Choroid plexus epithelial cell (primary cell): ENCODE measurements at regions not wholly inside any gene's neighbourhood (a gene's known extent, or its start where the extent isn't known, plus 50 kb on each side); places are given as distances from the start of the nearest gene placed in this dataset.

ENCODE experiments used
- DNase-seq: peaks from one replicate; pipeline ENCODE4 v3.0.0-alpha.2; 2010; ENCODE audit warnings: low read depth
- H3K4me3 ChIP-seq: 2 replicates; pipeline ENCODE4 v1.5.1; 2011; ENCODE audit warnings: low read depth, mild to moderate bottlenecking, control low read depth, low read length, moderate library complexity
- CTCF ChIP-seq: conservative IDR thresholded peaks from 2 replicates; pipeline ENCODE4 v1.5.1; 2011; ENCODE audit warnings: low read depth, mild to moderate bottlenecking, control low read depth, inconsistent platforms, low read length, moderate library complexity

- TF ChIP-seq CTCF = no peak
- H3K4me3 ChIP-seq = no peak overlapping the region
- no peak for DNase-seq
These were observed 65.0 kb upstream of the GGTA1 start for GRCh38 chr9:121564504-121565260.

DNA sequence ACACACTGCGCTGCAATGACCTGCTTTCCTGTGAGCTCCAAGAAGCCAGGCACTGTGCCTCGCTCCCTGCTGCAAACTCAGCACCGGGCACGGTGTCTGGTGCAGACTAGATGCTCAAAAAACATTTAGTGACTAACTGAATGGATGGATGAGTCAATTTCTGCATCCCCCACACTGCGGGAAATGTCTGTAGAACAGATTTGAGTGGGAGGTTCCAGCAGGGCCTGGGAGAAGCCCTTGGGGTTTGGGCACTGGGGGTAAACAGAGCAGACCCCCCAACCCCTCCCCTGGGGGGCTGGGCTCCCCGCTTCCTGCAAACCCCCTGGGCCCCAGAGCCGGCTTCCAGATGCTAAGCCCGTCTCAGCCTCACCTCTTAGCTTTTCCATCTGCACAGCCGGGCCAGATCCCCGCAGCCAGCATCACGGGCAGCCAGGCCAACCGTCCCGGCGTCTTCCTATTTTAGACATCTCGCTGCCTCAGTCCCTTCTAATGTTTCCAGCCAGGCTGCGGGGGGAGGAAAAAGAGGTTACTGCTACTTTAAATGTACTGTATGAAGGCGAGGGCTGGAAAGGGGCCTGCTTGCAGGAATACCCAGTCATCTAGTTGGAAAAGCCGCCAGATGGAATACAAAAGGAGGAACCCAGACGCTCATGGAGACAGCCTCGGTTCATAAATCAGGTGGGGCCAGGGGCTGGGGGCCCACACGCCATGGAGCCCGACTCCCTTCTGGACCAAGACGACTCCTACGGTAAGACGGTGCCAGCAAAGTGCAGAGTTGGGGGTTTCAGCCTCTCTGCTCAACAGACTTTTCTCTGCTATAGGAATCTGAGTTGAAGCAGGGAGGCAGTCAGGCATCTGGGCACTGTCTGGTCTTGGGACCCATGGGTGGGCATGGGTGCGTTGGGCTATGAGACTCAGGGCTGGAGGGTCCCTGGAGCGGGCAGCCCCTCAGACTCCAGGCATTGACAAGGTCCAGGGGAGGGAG is 67.1 kb upstream of the GGTA1 start:
- no peak overlapping the region for H3K4me3 ChIP-seq
- TF ChIP-seq CTCF = no peak
- peak; percentile 42 for DNase-seq

GRCh38 chr9:121567500-121568342 is 68.1 kb upstream of the GGTA1 start:
- no peak overlapping the region for H3K4me3 ChIP-seq
- peak; percentile 18 for DNase-seq
- TF ChIP-seq CTCF = no peak

GRCh38 chr9:121568343-121569265 is 69.0 kb upstream of the GGTA1 start:
- no peak overlapping the region for H3K4me3 ChIP-seq
- no peak for TF ChIP-seq CTCF
- DNase-seq = no peak

DNA sequence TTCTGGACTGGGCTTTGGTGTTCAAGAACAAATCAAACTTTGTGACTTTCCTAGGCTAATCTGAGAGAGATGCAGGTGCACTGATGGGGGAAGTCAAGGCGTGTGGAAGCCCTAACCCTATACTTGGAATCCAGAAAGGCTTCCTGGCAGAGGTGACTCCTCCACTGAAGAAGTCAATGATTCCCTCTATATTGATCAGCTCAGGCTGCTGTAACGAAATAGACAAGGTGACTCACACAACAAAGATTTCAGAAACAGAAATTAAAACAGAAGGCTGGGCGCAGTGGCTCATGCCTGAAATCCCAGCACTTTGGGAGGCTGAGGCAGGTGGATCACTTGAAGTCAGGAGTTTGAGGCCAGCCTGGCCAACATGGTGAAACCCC is 69.6 kb upstream of the GGTA1 start:
- no peak for TF ChIP-seq CTCF
- H3K4me3 ChIP-seq = no peak overlapping the region
- no peak for DNase-seq

DNA sequence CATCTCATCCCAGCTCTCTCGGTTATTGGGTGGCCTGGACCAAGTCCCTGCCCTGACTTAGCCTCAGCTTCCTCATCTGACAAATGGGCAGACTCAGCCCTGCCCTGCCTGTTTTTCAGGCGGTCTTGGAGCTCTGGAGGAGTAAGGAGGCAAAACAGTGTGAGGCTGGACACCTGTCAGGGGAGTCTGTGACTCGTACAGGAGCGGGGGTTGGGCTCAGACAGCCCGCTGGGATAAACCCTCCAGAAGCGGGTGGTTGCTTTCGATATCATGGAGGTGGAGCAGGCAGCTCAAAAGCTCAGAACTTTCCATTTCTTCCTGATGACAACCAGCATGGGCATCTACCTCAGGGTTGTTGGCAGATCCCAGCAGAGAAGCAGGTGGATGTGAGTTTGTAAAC is 72.9 kb upstream of the GGTA1 start:
- no peak for DNase-seq
- TF ChIP-seq CTCF = no peak
- no peak overlapping the region for H3K4me3 ChIP-seq
